Endothelial cell of umbilical vein (primary cell): ENCODE measurements at regions not wholly inside any gene's neighbourhood (a gene's known extent, or its start where the extent isn't known, plus 50 kb on each side); places are given as distances from the start of the nearest gene placed in this dataset.

Experiments used
- BruUV-seq: library from RNA; stranded (reverse); fragments of 400-500 nt; replicated peaks from 2 replicates; lab custom pipeline; 2021; lab: Mats Ljungman, UMichigan
- CTCF ChIA-PET: fragments of 300-600, 350-600 bp; sonication (Branson Sonifier 250); formaldehyde crosslinking; loops from one replicate; lab custom pipeline; 2021; ENCODE audit warnings: antibody characterized with exemption, inconsistent platforms; lab: Charles Lee
- POLR2A ChIA-PET: fragments of 300-600, 350-600 bp; sonication (Branson Sonifier 250); formaldehyde crosslinking; loops from one replicate; lab custom pipeline; 2021; ENCODE audit warnings: antibody characterized with exemption, inconsistent platforms; lab: Charles Lee
- DNase-seq: peaks from one replicate; pipeline ENCODE4 v3.0.0-alpha.2; 2011; ENCODE audit warnings: low read depth, low spot score
- FAIRE-seq: peaks from 2 replicates; lab custom pipeline; 2011; peaks lifted over from hg19 to GRCh38; lab: Jason Lieb, UNC
- H2AFZ ChIP-seq: 2 replicates; pipeline ENCODE4 v1.6.0; 2012; ENCODE audit warnings: low read depth, low read length, control low read depth, inconsistent platforms
- H3K27ac ChIP-seq: 2 replicates; pipeline ENCODE4 v1.5.1; 2011; ENCODE audit warnings: low read depth, mild to moderate bottlenecking, control low read depth, low read length, moderate library complexity; ENCODE audit not compliant: insufficient read depth
- H3K27me3 ChIP-seq, 2 experiments: 2 replicates each; pipeline versions ENCODE4 v1.6.0 to v1.6.1; 2011; ENCODE audit warnings: low read length in 2 of 2, mixed read lengths in 1 of 2; ENCODE audit not compliant: control insufficient read depth in 2 of 2, insufficient read depth in 2 of 2
- H3K36me3 ChIP-seq, 2 experiments: 2 replicates in 1 of 2; 3 replicates in 1 of 2; pipeline ENCODE4 v1.5.1; 2011; ENCODE audit warnings: low read length in 2 of 2, mild to moderate bottlenecking in 1 of 2, moderate library complexity in 1 of 2; ENCODE audit not compliant: control insufficient read depth in 2 of 2, insufficient read depth in 2 of 2; ENCODE audit errors: extremely low read depth in 1 of 2
- H3K4me1 ChIP-seq: 3 replicates; pipeline ENCODE4 v1.5.1; 2011; ENCODE audit warnings: mild to moderate bottlenecking, low read length; ENCODE audit not compliant: control insufficient read depth, insufficient read depth; ENCODE audit errors: extremely low read depth
- H3K4me2 ChIP-seq: 2 replicates; pipeline ENCODE4 v1.6.1; 2011; ENCODE audit warnings: low read length, control low read depth, mixed read lengths; ENCODE audit not compliant: insufficient read depth
- H3K4me3 ChIP-seq, 3 experiments: fragments of 200-600 bp in 1 of 3; sonication (generic), shearing (Covaris generic) in 1 of 3; replicated peaks in 1 of 3; 2 replicates each; pipeline ENCODE4 v1.5.1; 2011 to 2016; ENCODE audit warnings: control low read depth in 3 of 3, low read length in 3 of 3, mild to moderate bottlenecking in 2 of 3, inconsistent platforms in 1 of 3, low read depth in 1 of 3, moderate library complexity in 1 of 3; ENCODE audit not compliant: insufficient read depth in 1 of 3
- H3K79me2 ChIP-seq: 2 replicates; pipeline ENCODE4 v1.6.0; 2012; ENCODE audit warnings: low read length, inconsistent platforms; ENCODE audit not compliant: control insufficient read depth, insufficient read depth
- H3K9ac ChIP-seq: replicated peaks from 2 replicates; pipeline ENCODE3; 2011; ENCODE audit warnings: low read length, control low read depth; ENCODE audit not compliant: insufficient read depth; ENCODE audit errors: extremely low read depth
- H3K9me1 ChIP-seq: replicated peaks from 3 replicates; pipeline ENCODE4 v1.6.0; 2011; ENCODE audit warnings: mild to moderate bottlenecking, low read length; ENCODE audit not compliant: control insufficient read depth, insufficient read depth; ENCODE audit errors: extremely low read depth
- H3K9me3 ChIP-seq: replicated peaks from 2 replicates; pipeline ENCODE4 v1.5.1; 2012; ENCODE audit warnings: low read length, inconsistent platforms; ENCODE audit not compliant: control insufficient read depth, insufficient read depth
- H4K20me1 ChIP-seq: replicated peaks from 2 replicates; pipeline ENCODE3; 2011; ENCODE audit warnings: mild to moderate bottlenecking, low read length; ENCODE audit not compliant: control insufficient read depth, insufficient read depth; ENCODE audit errors: extremely low read depth
- CTCF ChIP-seq, 2 donors: IDR thresholded peaks; 1 replicate in 1 of 2; 2 replicates in 1 of 2; pipeline ENCODE4 v1.5.1; 2011; ENCODE audit warnings: low read length in 2 of 2, mild to moderate bottlenecking in 2 of 2, moderate library complexity in 2 of 2, control low read depth in 1 of 2, inconsistent platforms in 1 of 2, low read depth in 1 of 2; ENCODE audit not compliant: insufficient read depth in 1 of 2; ENCODE audit errors: extremely low read depth in 1 of 2
- EZH2 ChIP-seq: IDR thresholded peaks from 2 replicates; pipeline ENCODE4 v1.6.1; 2012; ENCODE audit warnings: borderline replicate concordance, low read depth, mild to moderate bottlenecking, moderate library complexity, low read length, inconsistent platforms; ENCODE audit not compliant: severe bottlenecking
- FOS ChIP-seq: IDR thresholded peaks from 2 replicates; pipeline ENCODE4 v1.6.1; 2011; ENCODE audit warnings: mild to moderate bottlenecking, low read length, moderate library complexity, borderline replicate concordance; ENCODE audit not compliant: insufficient read depth
- GATA2 ChIP-seq: IDR thresholded peaks from 2 replicates; pipeline ENCODE4 v1.7.0; 2011; ENCODE audit warnings: low read depth, mild to moderate bottlenecking, moderate library complexity, mixed read lengths, low read length; ENCODE audit not compliant: insufficient read length, insufficient read depth
- JUN ChIP-seq: IDR thresholded peaks from 2 replicates; pipeline ENCODE4 v1.6.1; 2011; ENCODE audit warnings: borderline replicate concordance, low read depth; ENCODE audit not compliant: insufficient read length, insufficient read depth
- MAX ChIP-seq: IDR thresholded peaks from 2 replicates; pipeline ENCODE4 v1.6.1; 2011; ENCODE audit not compliant: insufficient read depth, insufficient read length
- MYC ChIP-seq: IDR thresholded peaks from one replicate; pipeline ENCODE4 v1.6.1; 2011; ENCODE audit warnings: mild to moderate bottlenecking, low read depth, low read length
- POLR2A ChIP-seq: IDR thresholded peaks from 2 replicates; pipeline ENCODE4 v1.6.1; 2012; ENCODE audit warnings: low read depth, mild to moderate bottlenecking, control low read depth, low read length
- POLR2AphosphoS5 ChIP-seq: IDR thresholded peaks from 2 replicates; pipeline ENCODE4 v1.6.1; 2012; ENCODE audit warnings: low read depth, mild to moderate bottlenecking, control low read depth, low read length, moderate library complexity; ENCODE audit not compliant: insufficient read depth
- dilution Hi-C: fragments of 300-500 bp; cut with MboI; formaldehyde crosslinking; loops from one replicate; pipeline ENCODE4 v1.15.0; 2019; ENCODE audit warnings: low sequenced_read_pairs; ENCODE audit not compliant: extremely low pct_ligation_motif_present
- intact Hi-C: fragments of 100-400 bp; cut with micrococcal nuclease; formaldehyde crosslinking; loops from one replicate; pipeline ENCODE4 v1.10.0; 2022

GRCh38 chr20:41927189-41927588 is 309.0 kb upstream of the CHD6 start:
- BruUV-seq: no TSS peak
- H3K4me2 ChIP-seq: no peak overlapping the region
- H3K9me3 ChIP-seq: no peaks in the 10 kb centered on the region
- no peak overlapping the region for H2AFZ ChIP-seq
- H3K9me1 ChIP-seq: no peaks in the 10 kb centered on the region
- FAIRE-seq (no peak), DNase-seq (no peak)
- H3K36me3 ChIP-seq: no peaks in the 10 kb centered on the region
- H4K20me1 ChIP-seq: no peaks in the 10 kb centered on the region
- intact Hi-C loops: no loop called here
- TF ChIP-seq POLR2A: no peak
- no peak for TF ChIP-seq CTCF (IDR thresholded peaks at IDR 0.05; ENCODE audit: extremely low read depth in 1 of 2, insufficient read depth in 1 of 2, low read depth in 1 of 2, low read length in 2 of 2)
- TF ChIP-seq JUN: no peak
- TF ChIP-seq MYC: no peak
- TF ChIP-seq MAX: no peak
- TF ChIP-seq FOS: no peak
- no peak for TF ChIP-seq GATA2
- TF ChIP-seq EZH2: no peak
- TF ChIP-seq POLR2AphosphoS5: no peak
- no peak overlapping the region for H3K27ac ChIP-seq
- H3K79me2 ChIP-seq: no peaks in the 10 kb centered on the region
- dilution Hi-C loops: no loop called here
- POLR2A ChIA-PET: no interaction called here
- H3K27me3 ChIP-seq: no peaks in the 10 kb centered on the region
- CTCF ChIA-PET: no interaction called here
- H3K9ac ChIP-seq: no peak overlapping the region
- no peaks in the 10 kb centered on the region for H3K4me1 ChIP-seq
- H3K4me3 ChIP-seq: no peak overlapping the region
